IMR-90 (cell line): ENCODE measurements at regions not wholly inside any gene's neighbourhood (a gene's known extent, or its start where the extent isn't known, plus 50 kb on each side); places are given as distances from the start of the nearest gene placed in this dataset.

Experiments used
- ATAC-seq: fragments of 200-7000 bp; cut with Tn5 transposase; 2 replicates; pipeline ENCODE4 v1.9.1; 2020; ENCODE audit warnings: low read depth, mild to moderate bottlenecking, moderate library complexity
- BruUV-seq: library from RNA; stranded (reverse); fragments of 400-500 nt; replicated peaks from 2 replicates; lab custom pipeline; 2021; lab: Mats Ljungman, UMichigan
- CTCF ChIA-PET: fragments of 300-600 bp; formaldehyde crosslinking; extraction: SDS; loops from one replicate; lab custom pipeline; 2021; ENCODE audit warnings: antibody characterized with exemption; lab: Yijun Ruan, JAX
- POLR2A ChIA-PET: fragments of 300-600 bp; sonication (Branson Sonifier 250); formaldehyde crosslinking; loops from one replicate; lab custom pipeline; 2022; ENCODE audit warnings: antibody characterized with exemption; ENCODE audit not compliant: unreplicated experiment; lab: Charles Lee
- DNase-seq: peaks from one replicate; pipeline ENCODE4 v3.0.0; 2013
- H2AFZ ChIP-seq: replicated peaks from 2 replicates; pipeline ENCODE3; 2013; ENCODE audit warnings: low read length, mild to moderate bottlenecking; ENCODE audit not compliant: poor library complexity
- H2AK5ac ChIP-seq: 2 replicates; pipeline ENCODE4 v1.6.1; 2013; ENCODE audit warnings: low read depth, low read length, inconsistent platforms
- H2AK9ac ChIP-seq: replicated peaks from 2 replicates; pipeline ENCODE3; 2013; ENCODE audit warnings: mild to moderate bottlenecking, low read depth, low read length, moderate library complexity; ENCODE audit not compliant: poor library complexity
- H2BK120ac ChIP-seq: 2 replicates; pipeline ENCODE4 v1.6.1; 2013; ENCODE audit warnings: low read depth, low read length, inconsistent platforms
- H2BK15ac ChIP-seq: 3 replicates; pipeline ENCODE4 v1.6.1; 2013; ENCODE audit warnings: low read depth, low read length, inconsistent platforms
- H2BK20ac ChIP-seq: 2 replicates; pipeline ENCODE4 v1.6.1; 2013; ENCODE audit warnings: low read depth, mild to moderate bottlenecking, inconsistent platforms, low read length, moderate library complexity
- H2BK5ac ChIP-seq: 2 replicates; pipeline ENCODE4 v1.6.1; 2013; ENCODE audit warnings: mild to moderate bottlenecking, low read depth, low read length, inconsistent platforms; ENCODE audit not compliant: poor library complexity, severe bottlenecking
- H3K14ac ChIP-seq: replicated peaks from 2 replicates; pipeline ENCODE4 v1.6.1; 2013; ENCODE audit warnings: low read depth, low read length, inconsistent platforms
- H3K18ac ChIP-seq: 2 replicates; pipeline ENCODE4 v1.6.1; 2013; ENCODE audit warnings: low read depth, low read length, control low read depth
- H3K23ac ChIP-seq: 2 replicates; pipeline ENCODE4 v1.6.1; 2013; ENCODE audit warnings: low read depth, low read length, inconsistent platforms
- H3K27ac ChIP-seq: 2 replicates; pipeline ENCODE4 v1.5.1; 2013; ENCODE audit warnings: mild to moderate bottlenecking, control low read depth, low read length; ENCODE audit not compliant: insufficient read depth
- H3K27me3 ChIP-seq: 2 replicates; pipeline ENCODE4 v1.6.1; 2013; ENCODE audit warnings: low read length; ENCODE audit not compliant: control insufficient read depth, insufficient read depth
- H3K36me3 ChIP-seq: 2 replicates; pipeline ENCODE4 v1.6.1; 2013; ENCODE audit warnings: low read length, mixed read lengths; ENCODE audit not compliant: control insufficient read depth, insufficient read depth
- H3K4ac ChIP-seq: 2 replicates; pipeline ENCODE4 v1.6.1; 2013; ENCODE audit warnings: low read depth, low read length, inconsistent platforms
- H3K4me1 ChIP-seq: 2 replicates; pipeline ENCODE4 v1.6.1; 2013; ENCODE audit warnings: low read length, mixed read lengths; ENCODE audit not compliant: control insufficient read depth, insufficient read depth
- H3K4me2 ChIP-seq: 2 replicates; pipeline ENCODE4 v1.6.1; 2013; ENCODE audit warnings: low read depth, mild to moderate bottlenecking, control low read depth, low read length, moderate library complexity
- H3K4me3 ChIP-seq: 2 replicates; pipeline ENCODE4 v1.5.1; 2013; ENCODE audit warnings: low read depth, mild to moderate bottlenecking, control low read depth, low read length, moderate library complexity; ENCODE audit not compliant: insufficient read depth
- H3K56ac ChIP-seq: 2 replicates; pipeline ENCODE4 v1.6.1; 2013; ENCODE audit warnings: low read length, inconsistent platforms; ENCODE audit not compliant: insufficient read depth; ENCODE audit errors: extremely low read depth
- H3K79me1 ChIP-seq, 2 experiments: 2 replicates each; pipeline ENCODE4 v1.6.1; 2013; ENCODE audit warnings: low read length in 2 of 2, inconsistent platforms in 1 of 2, low read depth in 1 of 2
- H3K9ac ChIP-seq: 2 replicates; pipeline ENCODE4 v1.6.1; 2013; ENCODE audit warnings: low read depth, low read length, control low read depth
- H3K9me1 ChIP-seq: 2 replicates; pipeline ENCODE4 v1.6.1; 2013; ENCODE audit warnings: low read length, inconsistent platforms; ENCODE audit not compliant: insufficient read depth
- H3K9me3 ChIP-seq: 2 replicates; pipeline ENCODE4 v1.6.1; 2013; ENCODE audit warnings: low read length; ENCODE audit not compliant: control insufficient read depth, insufficient read depth
- H4K20me1 ChIP-seq: 2 replicates; pipeline ENCODE4 v1.6.1; 2013; ENCODE audit warnings: low read length, inconsistent platforms; ENCODE audit not compliant: insufficient read depth
- H4K5ac ChIP-seq: 2 replicates; pipeline ENCODE4 v1.6.1; 2013; ENCODE audit warnings: mild to moderate bottlenecking, low read depth, low read length, control low read depth
- H4K8ac ChIP-seq, 2 experiments: 2 replicates each; pipeline ENCODE4 v1.6.1; 2013; ENCODE audit warnings: low read depth in 2 of 2, low read length in 2 of 2, control low read depth in 1 of 2, inconsistent platforms in 1 of 2
- H4K91ac ChIP-seq: 2 replicates; pipeline ENCODE4 v1.6.1; 2013; ENCODE audit warnings: low read depth, low read length, inconsistent platforms; ENCODE audit not compliant: insufficient read depth
- BHLHE40 ChIP-seq: fragments of 150-350 bp; IDR thresholded peaks from 2 replicates; pipeline ENCODE4 v1.6.1; 2016; ENCODE audit warnings: mild to moderate bottlenecking, low read depth, low read length
- CEBPB ChIP-seq: IDR thresholded peaks from 2 replicates; pipeline ENCODE4 v1.6.1; 2012; ENCODE audit warnings: low read depth, low read length, improper control_type of control experiment
- CHD1 ChIP-seq: IDR thresholded peaks from 2 replicates; pipeline ENCODE4 v1.6.1; 2012; ENCODE audit warnings: low read depth, low read length, improper control_type of control experiment
- ELK1 ChIP-seq: fragments of 150-350 bp; IDR thresholded peaks from 2 replicates; pipeline ENCODE4 v1.6.1; 2016; ENCODE audit warnings: low read depth, mild to moderate bottlenecking, low read length, moderate library complexity, borderline replicate concordance
- FOS ChIP-seq: fragments of 150-350 bp; IDR thresholded peaks from 2 replicates; pipeline ENCODE4 v1.6.1; 2016; ENCODE audit warnings: low read depth, low read length
- MAFK ChIP-seq: IDR thresholded peaks from 2 replicates; pipeline ENCODE4 v1.6.1; 2012; ENCODE audit warnings: low read depth, low read length, improper control_type of control experiment
- MAZ ChIP-seq: IDR thresholded peaks from 2 replicates; pipeline ENCODE4 v1.6.1; 2012; ENCODE audit warnings: low read depth, mild to moderate bottlenecking, low read length, improper control_type of control experiment, moderate library complexity, borderline replicate concordance
- MXI1 ChIP-seq: IDR thresholded peaks from 2 replicates; pipeline ENCODE4 v1.6.1; 2012; ENCODE audit warnings: low read depth, mild to moderate bottlenecking, low read length, moderate library complexity, borderline replicate concordance
- NFE2L2 ChIP-seq: fragments of 150-350 bp; IDR thresholded peaks from 2 replicates; pipeline ENCODE4 v1.6.1; 2016; ENCODE audit warnings: low read depth, mild to moderate bottlenecking, low read length
- POLR2A ChIP-seq: IDR thresholded peaks from 2 replicates; pipeline ENCODE4 v1.6.1; 2012; ENCODE audit warnings: mild to moderate bottlenecking, low read depth, low read length
- RAD21 ChIP-seq: IDR thresholded peaks from 2 replicates; pipeline ENCODE4 v1.6.1; 2012; ENCODE audit warnings: low read length, improper control_type of control experiment
- RCOR1 ChIP-seq: IDR thresholded peaks from 2 replicates; pipeline ENCODE4 v1.6.1; 2012; ENCODE audit warnings: mild to moderate bottlenecking, low read length, improper control_type of control experiment; ENCODE audit not compliant: insufficient replicate concordance
- RFX5 ChIP-seq: IDR thresholded peaks from 2 replicates; pipeline ENCODE4 v1.8.0; 2012; ENCODE audit warnings: low read depth, mild to moderate bottlenecking, low read length, moderate library complexity
- SMC3 ChIP-seq: fragments of 150-350 bp; IDR thresholded peaks from 2 replicates; pipeline ENCODE4 v1.6.1; 2016; ENCODE audit warnings: low read depth, mild to moderate bottlenecking, antibody characterized with exemption, low read length, moderate library complexity
- USF2 ChIP-seq: fragments of 150-350 bp; IDR thresholded peaks from 2 replicates; pipeline ENCODE4 v1.6.1; 2017; ENCODE audit warnings: mild to moderate bottlenecking, antibody characterized with exemption, low read length, low read depth
- dilution Hi-C: fragments of 300-500 bp; cut with HindIII; formaldehyde crosslinking; loops from one replicate; pipeline ENCODE4 v1.14.3; 2018; ENCODE audit warnings: low sequenced_read_pairs; ENCODE audit not compliant: unreplicated experiment
- in situ Hi-C: fragments of 300-500 bp; cut with MboI; formaldehyde crosslinking; loops from 3 replicates; pipeline ENCODE4 v1.14.3; 2019; ENCODE audit warnings: low sequenced_read_pairs, inconsistent platforms, mixed read lengths
- intact Hi-C: fragments of 100-400 bp; cut with micrococcal nuclease; formaldehyde crosslinking; loops from 2 replicates; pipeline ENCODE4 v1.10.0; 2022
- TF ChIP-seq, protein P1 (sequence below): conservative IDR thresholded peaks from 2 replicates; pipeline ENCODE4 v1.5.1; 2012; ENCODE audit warnings: mild to moderate bottlenecking, low read depth, low read length, improper control_type of control experiment

DNA sequence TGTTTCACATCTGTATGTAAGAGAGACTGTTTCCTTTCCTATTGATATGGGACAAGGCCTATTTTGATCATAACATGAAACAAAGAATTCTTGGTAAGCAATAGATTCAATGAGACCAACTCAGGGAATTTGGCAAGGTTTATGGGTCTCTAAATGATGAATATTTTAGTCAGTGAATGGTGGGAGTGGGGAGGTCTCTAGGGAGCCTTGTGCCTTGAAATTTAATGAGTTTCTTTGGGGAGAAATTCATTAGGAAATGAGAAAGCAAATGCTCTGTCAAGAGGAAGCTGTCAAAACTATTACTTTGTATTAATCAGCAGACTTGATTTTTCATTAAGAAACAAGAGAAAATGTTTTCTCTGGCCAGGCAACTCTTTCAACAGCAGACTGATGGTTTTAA, 921.7 kb upstream of the API5 start:
- Histone ChIP-seq H3K4ac (no peak overlapping the region), H4K8ac (no peak overlapping the region), H4K91ac (no peak overlapping the region), H3K14ac (no peak overlapping the region), H3K18ac (no peak overlapping the region), H3K9me3 (peaks cover 16% of the 10 kb centered on the region), H3K36me3 (no peaks in the 10 kb centered on the region), H3K4me1 (no peaks in the 10 kb centered on the region), H3K9ac (no peak overlapping the region), H2BK120ac (no peak overlapping the region), H3K56ac (no peak overlapping the region), H3K4me2 (no peak overlapping the region), H2AK9ac (no peak overlapping the region), H2AFZ (no peak overlapping the region), H2BK5ac (no peak overlapping the region), H4K20me1 (no peaks in the 10 kb centered on the region), H3K79me1 (no peaks in the 10 kb centered on the region), H3K4me3 (no peak overlapping the region), H3K27ac (no peak overlapping the region), H3K27me3 (no peaks in the 10 kb centered on the region), H4K5ac (no peak overlapping the region), H2BK20ac (no peak overlapping the region), H2BK15ac (no peak overlapping the region), H2AK5ac (no peak overlapping the region), H3K9me1 (no peaks in the 10 kb centered on the region), H3K23ac (no peak overlapping the region)
- dilution Hi-C loops (no loop called here), in situ Hi-C loops (no loop called here), intact Hi-C loops (no loop called here)
- BruUV-seq = no TSS peak
- DNase-seq (no peak), ATAC-seq (no peak)
- ChIA-PET CTCF (no interaction called here), POLR2A (no interaction called here)
- no peak for TF ChIP-seq MAZ
- no peak for TF ChIP-seq NFE2L2
- TF ChIP-seq MXI1 = no peak
- no peak for TF ChIP-seq RAD21
- no peak for TF ChIP-seq MAFK
- TF ChIP-seq CHD1 = no peak
- TF ChIP-seq BHLHE40 = no peak
- no peak for TF ChIP-seq RCOR1
- TF ChIP-seq USF2 = no peak
- no peak for TF ChIP-seq POLR2A
- TF ChIP-seq ELK1 = no peak
- TF ChIP-seq RFX5 = no peak
- no peak for TF ChIP-seq CEBPB
- TF ChIP-seq FOS = no peak
- TF ChIP-seq, protein P1, sequence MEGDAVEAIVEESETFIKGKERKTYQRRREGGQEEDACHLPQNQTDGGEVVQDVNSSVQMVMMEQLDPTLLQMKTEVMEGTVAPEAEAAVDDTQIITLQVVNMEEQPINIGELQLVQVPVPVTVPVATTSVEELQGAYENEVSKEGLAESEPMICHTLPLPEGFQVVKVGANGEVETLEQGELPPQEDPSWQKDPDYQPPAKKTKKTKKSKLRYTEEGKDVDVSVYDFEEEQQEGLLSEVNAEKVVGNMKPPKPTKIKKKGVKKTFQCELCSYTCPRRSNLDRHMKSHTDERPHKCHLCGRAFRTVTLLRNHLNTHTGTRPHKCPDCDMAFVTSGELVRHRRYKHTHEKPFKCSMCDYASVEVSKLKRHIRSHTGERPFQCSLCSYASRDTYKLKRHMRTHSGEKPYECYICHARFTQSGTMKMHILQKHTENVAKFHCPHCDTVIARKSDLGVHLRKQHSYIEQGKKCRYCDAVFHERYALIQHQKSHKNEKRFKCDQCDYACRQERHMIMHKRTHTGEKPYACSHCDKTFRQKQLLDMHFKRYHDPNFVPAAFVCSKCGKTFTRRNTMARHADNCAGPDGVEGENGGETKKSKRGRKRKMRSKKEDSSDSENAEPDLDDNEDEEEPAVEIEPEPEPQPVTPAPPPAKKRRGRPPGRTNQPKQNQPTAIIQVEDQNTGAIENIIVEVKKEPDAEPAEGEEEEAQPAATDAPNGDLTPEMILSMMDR = no peak
- TF ChIP-seq SMC3 = no peak
